HepG2 (cell line): ENCODE measurements at regions not wholly inside any gene's neighbourhood (a gene's known extent, or its start where the extent isn't known, plus 50 kb on each side); places are given as distances from the start of the nearest gene placed in this dataset.

ENCODE experiments used
- ATAC-seq: fragments of 200-7000 bp; cut with Tn5 transposase; 3 replicates; pipeline ENCODE4 v1.9.1; 2020; ENCODE audit warnings: mild to moderate bottlenecking, moderate library complexity
- BruUV-seq: library from RNA; stranded (reverse); fragments of 400-500 nt; replicated peaks from 2 replicates; lab custom pipeline; 2021; lab: Mats Ljungman, UMichigan
- CTCF ChIA-PET: fragments of 300-600 bp; formaldehyde crosslinking; extraction: SDS; loops from one replicate; lab custom pipeline; 2021; ENCODE audit warnings: low total read pairs, inconsistent platforms, low intra/inter-chr PET ratio; lab: Yijun Ruan, JAX
- POLR2A ChIA-PET: fragments of 350-600 bp; sonication (Branson Sonifier 250); formaldehyde crosslinking; loops from one replicate; lab custom pipeline; 2020; ENCODE audit warnings: antibody characterized with exemption, inconsistent platforms; lab: Yijun Ruan, JAX
- DNase-seq: peaks from one replicate; pipeline ENCODE4 v3.0.0-alpha.2; 2015; ENCODE audit warnings: low spot score
- FAIRE-seq: peaks from 3 replicates; lab custom pipeline; 2011; peaks lifted over from hg19 to GRCh38; lab: Jason Lieb, UNC
- H2AFZ ChIP-seq: one replicate; pipeline ENCODE4 v1.6.1; 2011; ENCODE audit warnings: low read length, inconsistent platforms
- H3K27ac ChIP-seq: fragments of 300-600 bp; 3 replicates; pipeline ENCODE4 v1.8.0; 2011; ENCODE audit warnings: mixed run types, mild to moderate bottlenecking, mixed read lengths, low read length, inconsistent platforms; ENCODE audit not compliant: insufficient read depth; ENCODE audit errors: extremely low read length
- H3K27me3 ChIP-seq, 2 experiments: fragments of 200-600 bp in 1 of 2; 2 replicates in 1 of 2; 3 replicates in 1 of 2; pipeline versions ENCODE4 v1.6.0 to v1.8.0; 2011; ENCODE audit warnings: low read length in 2 of 2, mild to moderate bottlenecking in 2 of 2, moderate library complexity in 2 of 2, inconsistent platforms in 1 of 2; ENCODE audit not compliant: insufficient read depth in 2 of 2, control insufficient read depth in 1 of 2
- H3K36me3 ChIP-seq, 2 experiments: fragments of 200-600 bp in 1 of 2; replicated peaks in 1 of 2; 2 replicates in 1 of 2; 3 replicates in 1 of 2; pipeline versions ENCODE4 v1.5.1 to v1.8.0; 2011; ENCODE audit warnings: low read length in 2 of 2, inconsistent platforms in 1 of 2; ENCODE audit not compliant: insufficient read depth in 2 of 2, control insufficient read depth in 1 of 2
- H3K4me1 ChIP-seq: 2 replicates; pipeline ENCODE4 v1.5.1; 2012; ENCODE audit warnings: low read length, inconsistent platforms; ENCODE audit not compliant: insufficient read depth
- H3K4me2 ChIP-seq: 2 replicates; pipeline ENCODE4 v1.6.0; 2011; ENCODE audit warnings: low read depth, low read length, inconsistent platforms
- H3K4me3 ChIP-seq, 3 experiments: fragments of 200-600 bp in 1 of 3; sonication (generic), shearing (Covaris generic) in 1 of 3; replicated peaks in 1 of 3; 2 replicates each; pipeline ENCODE4 v1.5.1; 2011 to 2016; ENCODE audit warnings: low read length in 3 of 3, inconsistent platforms in 2 of 3, low read depth in 2 of 3, mild to moderate bottlenecking in 2 of 3, control low read depth in 1 of 3, mixed read lengths in 1 of 3; ENCODE audit not compliant: insufficient read depth in 1 of 3
- H3K79me2 ChIP-seq: one replicate; pipeline ENCODE4 v1.6.1; 2011; ENCODE audit warnings: low read length, inconsistent platforms; ENCODE audit not compliant: insufficient read depth
- H3K9ac ChIP-seq: 2 replicates; pipeline ENCODE4 v1.6.0; 2011; ENCODE audit warnings: mild to moderate bottlenecking, low read depth, low read length, inconsistent platforms; ENCODE audit not compliant: insufficient read depth
- H3K9me3 ChIP-seq: 2 replicates; pipeline ENCODE4 v1.5.1; 2012; ENCODE audit warnings: mild to moderate bottlenecking, low read length
- H4K20me1 ChIP-seq: 2 replicates; pipeline ENCODE4 v1.6.0; 2011; ENCODE audit warnings: inconsistent platforms, mild to moderate bottlenecking, low read length, moderate library complexity; ENCODE audit not compliant: insufficient read depth
- MAF1 ChIP-seq: sonication (generic); formaldehyde crosslinking; IDR thresholded peaks from 2 replicates; pipeline ENCODE4 v1.5.0; 2020; ENCODE audit warnings: missing genetic modification reagents, borderline replicate concordance
- RNF219 ChIP-seq: sonication (generic); formaldehyde crosslinking; IDR thresholded peaks from 2 replicates; pipeline ENCODE4 v1.5.0; 2020; ENCODE audit warnings: mild to moderate bottlenecking, missing genetic modification reagents
- ZNF276 ChIP-seq: sonication (generic); formaldehyde crosslinking; IDR thresholded peaks from 2 replicates; pipeline ENCODE4 v1.4.0; 2020; ENCODE audit warnings: mild to moderate bottlenecking, low read depth, missing genetic modification reagents
- ZNF484 ChIP-seq: sonication (generic); formaldehyde crosslinking; IDR thresholded peaks from 2 replicates; pipeline ENCODE4 v1.5.1; 2020; ENCODE audit warnings: mild to moderate bottlenecking, low read depth, missing genetic modification reagents, borderline replicate concordance
- ZNF543 ChIP-seq: sonication (generic); formaldehyde crosslinking; IDR thresholded peaks from 2 replicates; pipeline ENCODE4 v1.4.0; 2020; ENCODE audit warnings: mild to moderate bottlenecking, missing genetic modification reagents
- WGBS: methylation state at CpG from one replicate; pipeline ENCODE4 v1.1.6; 2017; ENCODE audit warnings: low lambda C conversion rate; 5-methylcytosine and 5-hydroxymethylcytosine counted together
- in situ Hi-C: cut with HindIII; loops from 2 replicates; pipeline ENCODE4 v1.10.0; 2017; ENCODE audit warnings: low pct_unique_long_range_greater_than_20kb; ENCODE audit not compliant: extremely low pct_ligation_motif_present
- intact Hi-C: fragments of 100-400 bp; cut with micrococcal nuclease; formaldehyde crosslinking; loops from one replicate; pipeline ENCODE4 v1.10.0; 2022; ENCODE audit not compliant: unreplicated experiment

GRCh38 chr3:28840976-28841376 lies 439.9 kb upstream of the RBMS3 start:
- H3K36me3 ChIP-seq, result no peaks in the 10 kb centered on the region
- H3K9ac ChIP-seq, result no peak overlapping the region
- DNase-seq (no peak), ATAC-seq (no peak)
- no peak overlapping the region for H3K4me2 ChIP-seq
- BruUV-seq, result no TSS peak
- H3K4me1 ChIP-seq, result no peaks in the 10 kb centered on the region
- no peaks in the 10 kb centered on the region for H4K20me1 ChIP-seq
- no peak overlapping the region for H3K4me3 ChIP-seq
- WGBS, result no CpG with 5 or more reads among the region's 1 CpG
- in situ Hi-C loops, result no loop called here
- CTCF ChIA-PET, result no interaction called here
- H3K27ac ChIP-seq, result no peak overlapping the region
- no peak for TF ChIP-seq ZNF543 (CRISPR knock-in tag)
- no peak for TF ChIP-seq ZNF484 (CRISPR knock-in tag)
- TF ChIP-seq ZNF276 (CRISPR knock-in tag), result no peak
- TF ChIP-seq MAF1 (CRISPR knock-in tag), result no peak
- no peak for TF ChIP-seq RNF219 (CRISPR knock-in tag)
- TF ChIP-seq, all 625 proteins: peak for 0
- no peak for FAIRE-seq
- Histone ChIP-seq H3K9me3 (no peaks in the 10 kb centered on the region), H3K27me3 (no peaks in the 10 kb centered on the region; a peak in 1 of 5 replicates), H3K79me2 (no peaks in the 10 kb centered on the region), H2AFZ (no peak overlapping the region)
- intact Hi-C loops, result no loop called here
- POLR2A ChIA-PET, result no interaction called here
